H1 (cell line): ENCODE measurements at regions not wholly inside any gene's neighbourhood (a gene's known extent, or its start where the extent isn't known, plus 50 kb on each side); places are given as distances from the start of the nearest gene placed in this dataset.

Experiments used
- ATF3 ChIP-seq: IDR thresholded peaks from 2 replicates; pipeline ENCODE4 v1.6.1; 2011; ENCODE audit warnings: low read depth, mild to moderate bottlenecking, low read length; ENCODE audit not compliant: insufficient read depth
- CHD2 ChIP-seq: IDR thresholded peaks from 2 replicates; pipeline ENCODE4 v1.6.1; 2012; ENCODE audit warnings: low read length, improper control_type of control experiment
- CREB1 ChIP-seq: IDR thresholded peaks from 2 replicates; pipeline ENCODE4 v1.6.1; 2012; ENCODE audit warnings: inconsistent platforms
- EGR1 ChIP-seq: IDR thresholded peaks from 2 replicates; pipeline ENCODE4 v1.6.1; 2011; ENCODE audit warnings: low read depth, low read length, borderline replicate concordance
- GTF2F1 ChIP-seq: IDR thresholded peaks from 2 replicates; pipeline ENCODE4 v1.6.1; 2012; ENCODE audit warnings: low read depth, low read length, improper control_type of control experiment, borderline replicate concordance
- MAFK ChIP-seq: IDR thresholded peaks from 2 replicates; pipeline ENCODE4 v1.6.1; 2012; ENCODE audit warnings: low read depth, mild to moderate bottlenecking, improper control_type of control experiment, low read length
- TAF7 ChIP-seq: optimal IDR thresholded peaks from 2 replicates; pipeline ENCODE3; 2011; ENCODE audit warnings: low read depth, mild to moderate bottlenecking, inconsistent platforms, low read length, moderate library complexity, borderline replicate concordance
- YY1 ChIP-seq: IDR thresholded peaks from 2 replicates; pipeline ENCODE4 v1.6.1; 2011; ENCODE audit warnings: low read depth, mild to moderate bottlenecking, low read length

- TF ChIP-seq TAF7: no peak
- TF ChIP-seq CHD2: no peak
- no peak for TF ChIP-seq MAFK
- no peak for TF ChIP-seq CREB1
- no peak for TF ChIP-seq EGR1
- no peak for TF ChIP-seq YY1
- no peak for TF ChIP-seq GTF2F1
- no peak for TF ChIP-seq ATF3
- TF ChIP-seq, all 59 proteins: peak for 0
Measured at GRCh38 chr2:201977651-201978050, 56.0 kb upstream of the FZD7 start (continued).
